NT2/D1 (cell line): ENCODE measurements at regions not wholly inside any gene's neighbourhood (a gene's known extent, or its start where the extent isn't known, plus 50 kb on each side); places are given as distances from the start of the nearest gene placed in this dataset.
"Not testable (repeated sequence)": the region's sequence is repeated elsewhere in the genome, so short reads cannot be mapped to it uniquely, and the experiment has no call there.

ENCODE experiments used
- SUZ12 ChIP-seq: IDR thresholded peaks from 2 replicates; pipeline ENCODE4 v1.6.1; 2011; ENCODE audit not compliant: insufficient read length, insufficient read depth; ENCODE audit errors: extremely low read depth
- YY1 ChIP-seq: IDR thresholded peaks from 2 replicates; pipeline ENCODE4 v1.6.1; 2011; ENCODE audit not compliant: insufficient read length, insufficient read depth
- ZNF274 ChIP-seq: IDR thresholded peaks from 2 replicates; pipeline ENCODE4 v1.6.1; 2011; ENCODE audit warnings: mild to moderate bottlenecking, low read depth, low read length

- TF ChIP-seq ZNF274, YY1, SUZ12: not testable (repeated sequence)
Observed at GRCh38 chr3:80897005-80897404, 864.4 kb downstream of the GBE1 start.
